SK-N-SH (cell line): ENCODE measurements at regions not wholly inside any gene's neighbourhood (a gene's known extent, or its start where the extent isn't known, plus 50 kb on each side); places are given as distances from the start of the nearest gene placed in this dataset.

ENCODE experiments used
- CTCF ChIA-PET: fragments of 300-600, 350-600 bp; formaldehyde crosslinking; extraction: SDS; loops from one replicate; lab custom pipeline; 2021; lab: Yijun Ruan, JAX
- POLR2A ChIA-PET: fragments of 350-600 bp; sonication (Branson Sonifier 250); formaldehyde crosslinking; extraction: SDS; loops from one replicate; lab custom pipeline; 2020; ENCODE audit warnings: antibody characterized with exemption, inconsistent platforms; lab: Yijun Ruan, JAX
- DNase-seq: peaks from one replicate; pipeline ENCODE4 v3.0.0; 2012
- H2AFZ ChIP-seq: fragments of 200-600 bp; sonication (generic); 2 replicates; pipeline ENCODE4 v1.8.1; 2016; ENCODE audit warnings: antibody characterized with exemption, mild to moderate bottlenecking, low read depth
- H3F3A ChIP-seq: fragments of 200-600 bp; sonication (generic); replicated peaks from 2 replicates; pipeline ENCODE3; 2016; ENCODE audit warnings: antibody characterized with exemption, mild to moderate bottlenecking; ENCODE audit not compliant: insufficient read depth
- H3K27ac ChIP-seq, 2 experiments: fragments of 200-500 bp in 1 of 2; fragments of 200-600 bp in 1 of 2; sonication (Bioruptor generic) in 1 of 2; sonication (generic), shearing (Covaris generic) in 1 of 2; 2 replicates each; pipeline versions ENCODE4 v1.5.1 to v1.6.1; 2014 to 2016; ENCODE audit warnings: low read depth in 2 of 2, inconsistent platforms in 1 of 2, low read length in 1 of 2, mild to moderate bottlenecking in 1 of 2, mixed read lengths in 1 of 2
- H3K27me3 ChIP-seq: fragments of 200-600 bp; sonication (generic), shearing (Covaris generic); 2 replicates; pipeline ENCODE4 v1.6.1; 2016; ENCODE audit warnings: mixed run types; ENCODE audit not compliant: insufficient read depth
- H3K36me3 ChIP-seq, 2 experiments: fragments of 200-500 bp in 1 of 2; fragments of 200-600 bp in 1 of 2; sonication (Bioruptor generic) in 1 of 2; sonication (generic) in 1 of 2; replicated peaks in 1 of 2; 2 replicates each; pipeline versions ENCODE3 to v1.5.1; 2014 to 2016; ENCODE audit warnings: low read length in 1 of 2, mild to moderate bottlenecking in 1 of 2; ENCODE audit not compliant: insufficient read depth in 2 of 2, control insufficient read depth in 1 of 2
- H3K4me1 ChIP-seq, 2 experiments: fragments of 200-500 bp in 1 of 2; fragments of 200-600 bp in 1 of 2; sonication (Bioruptor generic) in 1 of 2; sonication (generic), shearing (Covaris generic) in 1 of 2; 2 replicates each; pipeline versions ENCODE4 v1.5.1 to v1.6.1; 2014 to 2016; ENCODE audit warnings: low read depth in 1 of 2, low read length in 1 of 2, mixed run types in 1 of 2; ENCODE audit not compliant: insufficient read depth in 2 of 2, control insufficient read depth in 1 of 2
- H3K4me2 ChIP-seq: fragments of 200-600 bp; sonication (generic), shearing (Covaris generic); 2 replicates; pipeline ENCODE4 v1.6.1; 2017; ENCODE audit warnings: mixed run types
- H3K4me3 ChIP-seq, 2 experiments: fragments of 200-500 bp in 1 of 2; fragments of 200-600 bp in 1 of 2; sonication (Bioruptor generic) in 1 of 2; sonication (generic), shearing (Covaris generic) in 1 of 2; 2 replicates each; pipeline versions ENCODE4 v1.5.1 to v1.8.1; 2014 to 2016; ENCODE audit warnings: low read depth in 2 of 2, inconsistent platforms in 1 of 2, low read length in 1 of 2, mild to moderate bottlenecking in 1 of 2, mixed read lengths in 1 of 2, moderate library complexity in 1 of 2
- H3K79me2 ChIP-seq: fragments of 200-600 bp; sonication (generic); 2 replicates; pipeline ENCODE4 v1.8.1; 2017; ENCODE audit warnings: mild to moderate bottlenecking; ENCODE audit not compliant: insufficient read depth
- H3K9ac ChIP-seq: fragments of 200-600 bp; sonication (generic); 2 replicates; pipeline ENCODE4 v1.6.1; 2017; ENCODE audit warnings: mixed run types
- H3K9me2 ChIP-seq: fragments of 200-600 bp; sonication (generic); 2 replicates; pipeline ENCODE4 v1.6.1; 2017; ENCODE audit warnings: mixed run types
- H3K9me3 ChIP-seq: fragments of 200-600 bp; sonication (generic); 2 replicates; pipeline ENCODE4 v1.6.1; 2017; ENCODE audit warnings: mixed run types, mild to moderate bottlenecking, moderate library complexity
- H4K20me1 ChIP-seq: fragments of 200-600 bp; sonication (generic); 2 replicates; pipeline ENCODE4 v1.6.1; 2017; ENCODE audit warnings: mild to moderate bottlenecking, mixed run types; ENCODE audit not compliant: insufficient read depth
- CHD2 ChIP-seq: fragments of 150-350 bp; IDR thresholded peaks from 2 replicates; pipeline ENCODE4 v1.6.1; 2018; ENCODE audit warnings: low read length; ENCODE audit not compliant: partially characterized antibody
- CTCF ChIP-seq: fragments of 200-600 bp; sonication (generic); IDR thresholded peaks from 2 replicates; pipeline ENCODE4 v1.6.1; 2017; ENCODE audit warnings: antibody characterized with exemption, mild to moderate bottlenecking, moderate library complexity
- EP300 ChIP-seq, 2 experiments: IDR thresholded peaks; 2 replicates each; pipeline versions ENCODE4 v1.4.0 to v1.6.1; 2012; ENCODE audit warnings: borderline replicate concordance in 1 of 2, low read depth in 1 of 2, low read length in 1 of 2
- EZH2phosphoT487 ChIP-seq: fragments of 200-600 bp; sonication (generic); IDR thresholded peaks from 2 replicates; pipeline ENCODE4 v1.6.1; 2017; ENCODE audit warnings: low read depth, mixed run types, mild to moderate bottlenecking, antibody characterized with exemption, moderate library complexity, borderline replicate concordance
- FOSL2 ChIP-seq: IDR thresholded peaks from 2 replicates; pipeline ENCODE4 v1.4.0; 2012; ENCODE audit warnings: low read depth, mild to moderate bottlenecking, moderate library complexity, borderline replicate concordance
- GABPA ChIP-seq: IDR thresholded peaks from 2 replicates; pipeline ENCODE4 v1.4.0; 2012; ENCODE audit warnings: low read depth, mild to moderate bottlenecking
- IRF3 ChIP-seq: fragments of 150-350 bp; IDR thresholded peaks from 2 replicates; pipeline ENCODE4 v1.6.1; 2016; ENCODE audit warnings: mild to moderate bottlenecking, low read depth, low read length
- MAX ChIP-seq: IDR thresholded peaks from 2 replicates; pipeline ENCODE4 v1.4.0; 2012; ENCODE audit warnings: low read depth
- MEF2A ChIP-seq: IDR thresholded peaks from 2 replicates; pipeline ENCODE4 v1.4.0; 2012; ENCODE audit warnings: low read depth, borderline replicate concordance
- NFIC ChIP-seq: IDR thresholded peaks from 2 replicates; pipeline ENCODE4 v1.4.0; 2012; ENCODE audit warnings: borderline replicate concordance
- NRF1 ChIP-seq: IDR thresholded peaks from 2 replicates; pipeline ENCODE4 v1.6.1; 2012; ENCODE audit warnings: low read depth, mild to moderate bottlenecking, low read length
- PBX3 ChIP-seq: IDR thresholded peaks from 2 replicates; pipeline ENCODE4; 2012
- POLR2AphosphoS5 ChIP-seq: IDR thresholded peaks from 2 replicates; pipeline ENCODE4 v1.6.1; 2012; ENCODE audit warnings: low read depth, low read length
- RCOR1 ChIP-seq: fragments of 150-350 bp; IDR thresholded peaks from 2 replicates; pipeline ENCODE4 v1.6.1; 2017; ENCODE audit warnings: antibody characterized with exemption, low read length
- SIN3A ChIP-seq: IDR thresholded peaks from 2 replicates; pipeline ENCODE4 v1.6.1; 2012; ENCODE audit warnings: low read depth, mild to moderate bottlenecking, low read length, moderate library complexity, borderline replicate concordance
- TCF12 ChIP-seq: IDR thresholded peaks from 2 replicates; pipeline ENCODE4 v1.4.0; 2012
- TEAD4 ChIP-seq: IDR thresholded peaks from 2 replicates; pipeline ENCODE4 v1.4.0; 2012; ENCODE audit warnings: mild to moderate bottlenecking, borderline replicate concordance; ENCODE audit not compliant: insufficient read depth
- USF1 ChIP-seq: IDR thresholded peaks from 2 replicates; pipeline ENCODE4 v1.4.0; 2012; ENCODE audit warnings: low read depth, borderline replicate concordance
- USF2 ChIP-seq: fragments of 150-350 bp; IDR thresholded peaks from 2 replicates; pipeline ENCODE4 v1.6.1; 2017; ENCODE audit warnings: antibody characterized with exemption, low read length, low read depth, borderline replicate concordance
- ZBTB33 ChIP-seq: IDR thresholded peaks from 2 replicates; pipeline ENCODE4 v1.4.0; 2012; ENCODE audit warnings: low read depth, borderline replicate concordance
- WGBS: methylation state at CpG from one replicate; pipeline ENCODE4 v1.1.6; 2017; ENCODE audit warnings: low lambda C conversion rate; 5-methylcytosine and 5-hydroxymethylcytosine counted together

GRCh38 chr2:83162421-83162820 is 1296.7 kb downstream of the SUCLG1 start:
- POLR2A ChIA-PET: no interaction called here
- H3K4me2 ChIP-seq: no peak overlapping the region
- H3K27me3 ChIP-seq: no peaks in the 10 kb centered on the region
- no peak overlapping the region for H3K4me3 ChIP-seq
- no peaks in the 10 kb centered on the region for H4K20me1 ChIP-seq
- H2AFZ ChIP-seq: no peak overlapping the region
- H3K9me2 ChIP-seq: no peaks in the 10 kb centered on the region
- H3K9ac ChIP-seq: no peak overlapping the region
- CTCF ChIA-PET: no interaction called here
- H3F3A ChIP-seq: no peaks in the 10 kb centered on the region
- WGBS: 3% methylated on average over 3 of the region's 3 CpGs
- H3K79me2 ChIP-seq: no peaks in the 10 kb centered on the region
- no peak for DNase-seq
- H3K36me3 ChIP-seq: no peaks in the 10 kb centered on the region
- H3K27ac ChIP-seq: no peak overlapping the region
- no peaks in the 10 kb centered on the region for H3K4me1 ChIP-seq
- TF ChIP-seq NFIC: no peak
- TF ChIP-seq RCOR1: no peak
- no peak for TF ChIP-seq PBX3
- no peak for TF ChIP-seq NRF1
- TF ChIP-seq EZH2phosphoT487: no peak
- no peak for TF ChIP-seq ZBTB33
- TF ChIP-seq MAX: no peak
- no peak for TF ChIP-seq GABPA
- no peak for TF ChIP-seq CHD2
- no peak for TF ChIP-seq IRF3
- TF ChIP-seq USF2: no peak
- no peak for TF ChIP-seq TEAD4
- TF ChIP-seq MEF2A: no peak
- no peak for TF ChIP-seq TCF12
- TF ChIP-seq POLR2AphosphoS5: no peak
- no peak for TF ChIP-seq CTCF
- TF ChIP-seq EP300 (IDR thresholded peaks at IDR 0.05; ENCODE audit: borderline replicate concordance in 1 of 2, low read depth in 1 of 2, low read length in 1 of 2): no peak
- no peak for TF ChIP-seq SIN3A
- TF ChIP-seq USF1: no peak
- no peak for TF ChIP-seq FOSL2
- no peaks in the 10 kb centered on the region for H3K9me3 ChIP-seq
